ENCODE measurements at regions not wholly inside any gene's neighbourhood (a gene's known extent, or its start where the extent isn't known, plus 50 kb on each side); places are given as distances from the start of the nearest gene placed in this dataset.

GRCh38 chr15:87209891-87210689 lies 1046.4 kb downstream of the NTRK3 start:
- Histone ChIP-seq H3K4me1 (ENCODE audit: control insufficient read depth in 1 of 2, insufficient read depth in 2 of 2, low read length in 2 of 2) (no peaks in the 10 kb centered on the region), H3K27ac (ENCODE audit: low read depth, low read length) (no peak overlapping the region), H3K27me3 (ENCODE audit: insufficient read depth, low read length) (no peaks in the 10 kb centered on the region), H3K79me2 (ENCODE audit: insufficient read depth, low read length) (no peaks in the 10 kb centered on the region), H3K4me3 (replicated peaks in 1 of 2; ENCODE audit: low read depth in 1 of 2, low read length in 2 of 2) (no peak overlapping the region), H4K20me1 (ENCODE audit: insufficient read depth) (no peaks in the 10 kb centered on the region), H3K9ac (ENCODE audit: low read length) (no peak overlapping the region), H3K4me2 (ENCODE audit: low read length) (no peak overlapping the region), H3K9me2 (ENCODE audit: insufficient read depth) (no peaks in the 10 kb centered on the region), H2AFZ (ENCODE audit: low read depth, low read length, poor library complexity, severe bottlenecking) (no peak overlapping the region), H3K9me3 (ENCODE audit: control insufficient read depth in 1 of 2, insufficient read depth in 1 of 2, low read depth in 1 of 2, low read length in 2 of 2) (peaks cover 9 to 12% of the 10 kb centered on the region in 2 experiments; a peak in 2 of 4 replicates), H3K36me3 (ENCODE audit: control insufficient read depth in 1 of 2, insufficient read depth in 2 of 2, low read length in 2 of 2) (no peaks in the 10 kb centered on the region)
- TF ChIP-seq CEBPB (IDR thresholded peaks at IDR 0.05; ENCODE audit: low read depth) (no peak), YY1 (IDR thresholded peaks at IDR 0.05; ENCODE audit: extremely low read depth, insufficient replicate concordance, low read depth, low read length) (no peak), ELF1 (IDR thresholded peaks at IDR 0.05; ENCODE audit: borderline replicate concordance, low read depth) (no peak)
- intact Hi-C loops (cut with micrococcal nuclease) = no loop called here
- ChIA-PET POLR2A (no interaction called here), RAD21 (ENCODE audit: low non-redundant PET in 1 of 2, low total read pairs in 2 of 2, uncharacterized antibody in 2 of 2, unreplicated experiment in 2 of 2) (no interaction called here), CTCF (no interaction called here)
- ATAC-seq = no peak
- DNase-seq (ENCODE audit: low read depth, low spot score) = no peak
- BruUV-seq (replicated peaks) = no TSS peak

DNA sequence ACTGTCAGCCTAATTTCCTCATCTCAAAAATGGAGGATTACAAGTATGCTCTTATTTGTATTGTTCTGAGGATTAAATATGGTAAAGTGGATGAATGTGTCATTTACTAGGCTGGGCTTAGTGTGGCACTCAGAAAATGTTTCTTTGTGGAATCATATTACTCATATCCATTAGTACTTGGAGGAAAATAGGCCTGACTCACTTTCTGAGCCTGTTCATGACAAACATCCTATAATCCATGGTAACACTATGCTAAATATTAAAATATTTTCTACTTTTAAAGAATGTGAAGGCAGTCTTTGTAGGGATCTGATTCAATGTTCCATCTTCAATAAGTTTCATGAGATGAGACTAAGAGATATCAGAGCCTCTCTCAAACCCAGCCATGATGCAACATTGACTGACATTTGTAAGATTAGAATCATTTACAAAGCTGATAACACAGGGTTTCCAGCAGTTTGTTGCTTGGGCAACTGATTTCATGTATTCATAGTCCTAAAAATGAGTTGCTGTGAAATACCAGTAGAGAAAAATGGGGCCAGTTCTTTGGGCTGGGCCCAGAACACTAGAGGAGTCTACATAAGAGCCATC lies 1048.5 kb downstream of the NTRK3 start:
- Histone ChIP-seq H3K4me1 (ENCODE audit: control insufficient read depth in 1 of 2, insufficient read depth in 2 of 2, low read length in 2 of 2) (no peaks in the 10 kb centered on the region), H3K9me3 (ENCODE audit: control insufficient read depth in 1 of 2, insufficient read depth in 1 of 2, low read depth in 1 of 2, low read length in 2 of 2) (peaks cover 12 to 25% of the 10 kb centered on the region in 2 experiments; a peak in 2 of 4 replicates), H2AFZ (ENCODE audit: low read depth, low read length, poor library complexity, severe bottlenecking) (no peak overlapping the region), H3K27ac (ENCODE audit: low read depth, low read length) (no peak overlapping the region), H3K36me3 (ENCODE audit: control insufficient read depth in 1 of 2, insufficient read depth in 2 of 2, low read length in 2 of 2) (no peaks in the 10 kb centered on the region), H3K4me3 (replicated peaks in 1 of 2; ENCODE audit: low read depth in 1 of 2, low read length in 2 of 2) (no peak overlapping the region), H3K9ac (ENCODE audit: low read length) (no peak overlapping the region), H4K20me1 (ENCODE audit: insufficient read depth) (no peaks in the 10 kb centered on the region), H3K4me2 (ENCODE audit: low read length) (no peak overlapping the region), H3K9me2 (ENCODE audit: insufficient read depth) (no peaks in the 10 kb centered on the region), H3K27me3 (ENCODE audit: insufficient read depth, low read length) (no peaks in the 10 kb centered on the region), H3K79me2 (ENCODE audit: insufficient read depth, low read length) (no peaks in the 10 kb centered on the region)
- BruUV-seq (replicated peaks) = no TSS peak
- DNase-seq (ENCODE audit: low read depth, low spot score) = no peak
- intact Hi-C loops (cut with micrococcal nuclease) = no loop called here
- no peak for TF ChIP-seq SIN3A (IDR thresholded peaks at IDR 0.05; ENCODE audit: low read depth)
- TF ChIP-seq, protein P1, sequence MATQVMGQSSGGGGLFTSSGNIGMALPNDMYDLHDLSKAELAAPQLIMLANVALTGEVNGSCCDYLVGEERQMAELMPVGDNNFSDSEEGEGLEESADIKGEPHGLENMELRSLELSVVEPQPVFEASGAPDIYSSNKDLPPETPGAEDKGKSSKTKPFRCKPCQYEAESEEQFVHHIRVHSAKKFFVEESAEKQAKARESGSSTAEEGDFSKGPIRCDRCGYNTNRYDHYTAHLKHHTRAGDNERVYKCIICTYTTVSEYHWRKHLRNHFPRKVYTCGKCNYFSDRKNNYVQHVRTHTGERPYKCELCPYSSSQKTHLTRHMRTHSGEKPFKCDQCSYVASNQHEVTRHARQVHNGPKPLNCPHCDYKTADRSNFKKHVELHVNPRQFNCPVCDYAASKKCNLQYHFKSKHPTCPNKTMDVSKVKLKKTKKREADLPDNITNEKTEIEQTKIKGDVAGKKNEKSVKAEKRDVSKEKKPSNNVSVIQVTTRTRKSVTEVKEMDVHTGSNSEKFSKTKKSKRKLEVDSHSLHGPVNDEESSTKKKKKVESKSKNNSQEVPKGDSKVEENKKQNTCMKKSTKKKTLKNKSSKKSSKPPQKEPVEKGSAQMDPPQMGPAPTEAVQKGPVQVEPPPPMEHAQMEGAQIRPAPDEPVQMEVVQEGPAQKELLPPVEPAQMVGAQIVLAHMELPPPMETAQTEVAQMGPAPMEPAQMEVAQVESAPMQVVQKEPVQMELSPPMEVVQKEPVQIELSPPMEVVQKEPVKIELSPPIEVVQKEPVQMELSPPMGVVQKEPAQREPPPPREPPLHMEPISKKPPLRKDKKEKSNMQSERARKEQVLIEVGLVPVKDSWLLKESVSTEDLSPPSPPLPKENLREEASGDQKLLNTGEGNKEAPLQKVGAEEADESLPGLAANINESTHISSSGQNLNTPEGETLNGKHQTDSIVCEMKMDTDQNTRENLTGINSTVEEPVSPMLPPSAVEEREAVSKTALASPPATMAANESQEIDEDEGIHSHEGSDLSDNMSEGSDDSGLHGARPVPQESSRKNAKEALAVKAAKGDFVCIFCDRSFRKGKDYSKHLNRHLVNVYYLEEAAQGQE (IDR thresholded peaks at IDR 0.05; ENCODE audit: low read depth) = no peak
- CTCF ChIA-PET = no interaction called here
- RAD21 ChIA-PET (ENCODE audit: low non-redundant PET in 1 of 2, low total read pairs in 2 of 2, uncharacterized antibody in 2 of 2, unreplicated experiment in 2 of 2) = no interaction called here
- no peak for ATAC-seq
- POLR2A ChIA-PET = no interaction called here
